ENCODE measurements at regions not wholly inside any gene's neighbourhood (a gene's known extent, or its start where the extent isn't known, plus 50 kb on each side); places are given as distances from the start of the nearest gene placed in this dataset.

GRCh38 chr3:81958972-81959640, 197.7 kb upstream of the GBE1 start:
- no peak overlapping the region for H3K4me3 Mint-ChIP-seq
- DNase-seq: no peak
- H3K27me3 Mint-ChIP-seq: no peaks in the 10 kb centered on the region
- no peaks in the 10 kb centered on the region for H3K9me3 Mint-ChIP-seq
- no peaks in the 10 kb centered on the region for H3K4me1 Mint-ChIP-seq
- no peak for ATAC-seq (ENCODE audit: low read depth)
- ChIA-PET POLR2A (no interaction called here), CTCF (no interaction called here)
- TF ChIP-seq, protein P1, sequence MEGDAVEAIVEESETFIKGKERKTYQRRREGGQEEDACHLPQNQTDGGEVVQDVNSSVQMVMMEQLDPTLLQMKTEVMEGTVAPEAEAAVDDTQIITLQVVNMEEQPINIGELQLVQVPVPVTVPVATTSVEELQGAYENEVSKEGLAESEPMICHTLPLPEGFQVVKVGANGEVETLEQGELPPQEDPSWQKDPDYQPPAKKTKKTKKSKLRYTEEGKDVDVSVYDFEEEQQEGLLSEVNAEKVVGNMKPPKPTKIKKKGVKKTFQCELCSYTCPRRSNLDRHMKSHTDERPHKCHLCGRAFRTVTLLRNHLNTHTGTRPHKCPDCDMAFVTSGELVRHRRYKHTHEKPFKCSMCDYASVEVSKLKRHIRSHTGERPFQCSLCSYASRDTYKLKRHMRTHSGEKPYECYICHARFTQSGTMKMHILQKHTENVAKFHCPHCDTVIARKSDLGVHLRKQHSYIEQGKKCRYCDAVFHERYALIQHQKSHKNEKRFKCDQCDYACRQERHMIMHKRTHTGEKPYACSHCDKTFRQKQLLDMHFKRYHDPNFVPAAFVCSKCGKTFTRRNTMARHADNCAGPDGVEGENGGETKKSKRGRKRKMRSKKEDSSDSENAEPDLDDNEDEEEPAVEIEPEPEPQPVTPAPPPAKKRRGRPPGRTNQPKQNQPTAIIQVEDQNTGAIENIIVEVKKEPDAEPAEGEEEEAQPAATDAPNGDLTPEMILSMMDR (IDR thresholded peaks at IDR 0.05): no peak
- H3K36me3 Mint-ChIP-seq (ENCODE audit: low read depth): no peaks in the 10 kb centered on the region
- no peak overlapping the region for H3K27ac Mint-ChIP-seq
- intact Hi-C loops (cut with micrococcal nuclease): no loop called here

GRCh38 chr3:81955878-81956277, 194.4 kb upstream of the GBE1 start:
- POLR2A ChIA-PET: no interaction called here
- H3K27ac Mint-ChIP-seq: no peak overlapping the region
- no peaks in the 10 kb centered on the region for H3K9me3 Mint-ChIP-seq
- H3K27me3 Mint-ChIP-seq: no peaks in the 10 kb centered on the region
- no peaks in the 10 kb centered on the region for H3K36me3 Mint-ChIP-seq (ENCODE audit: low read depth)
- intact Hi-C loops (cut with micrococcal nuclease): no loop called here
- no peak overlapping the region for H3K4me3 Mint-ChIP-seq
- DNase-seq (no peak), ATAC-seq (ENCODE audit: low read depth) (no peak)
- no peaks in the 10 kb centered on the region for H3K4me1 Mint-ChIP-seq
- TF ChIP-seq, protein P1 (IDR thresholded peaks at IDR 0.05): no peak
- CTCF ChIA-PET: no interaction called here

- Mint-ChIP-seq H3K27me3 (no peaks in the 10 kb centered on the region), H3K4me3 (no peak overlapping the region), H3K27ac (no peak overlapping the region), H3K4me1 (no peaks in the 10 kb centered on the region), H3K36me3 (ENCODE audit: low read depth) (no peaks in the 10 kb centered on the region), H3K9me3 (no peaks in the 10 kb centered on the region)
- CTCF ChIA-PET: no interaction called here
- POLR2A ChIA-PET: no interaction called here
- TF ChIP-seq, protein P1 (IDR thresholded peaks at IDR 0.05): no peak
- ATAC-seq (ENCODE audit: low read depth): no peak
- no peak for DNase-seq
- intact Hi-C loops (cut with micrococcal nuclease): no loop called here
Measured at GRCh38 chr3:81953111-81953510, 191.7 kb upstream of the GBE1 start.

DNA sequence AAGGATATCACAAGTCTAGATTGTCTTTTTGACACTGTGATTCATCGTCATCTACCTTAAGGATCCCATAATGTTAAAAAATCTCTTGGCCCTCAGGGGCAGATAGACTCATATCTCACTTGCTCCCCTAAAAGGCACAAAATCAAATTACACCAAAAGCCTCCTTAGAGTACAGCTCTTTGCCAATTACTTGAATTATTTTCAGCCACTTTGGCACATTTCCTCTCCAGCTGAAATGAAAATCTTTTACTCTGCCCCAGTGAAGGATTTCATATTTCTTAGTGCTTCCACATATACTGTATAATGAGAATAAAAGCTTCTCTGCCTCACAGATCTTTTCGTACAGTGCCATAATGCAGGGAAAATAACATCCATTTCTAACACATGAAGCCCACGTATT, 190.7 kb upstream of the GBE1 start:
- Mint-ChIP-seq H3K27ac (no peak overlapping the region), H3K9me3 (no peaks in the 10 kb centered on the region), H3K4me1 (no peaks in the 10 kb centered on the region), H3K27me3 (no peaks in the 10 kb centered on the region), H3K36me3 (ENCODE audit: low read depth) (no peaks in the 10 kb centered on the region), H3K4me3 (no peak overlapping the region)
- TF ChIP-seq, protein P1 (IDR thresholded peaks at IDR 0.05): no peak
- intact Hi-C loops (cut with micrococcal nuclease): no loop called here
- DNase-seq (no peak), ATAC-seq (ENCODE audit: low read depth) (no peak)
- ChIA-PET POLR2A (no interaction called here), CTCF (no interaction called here)

DNA sequence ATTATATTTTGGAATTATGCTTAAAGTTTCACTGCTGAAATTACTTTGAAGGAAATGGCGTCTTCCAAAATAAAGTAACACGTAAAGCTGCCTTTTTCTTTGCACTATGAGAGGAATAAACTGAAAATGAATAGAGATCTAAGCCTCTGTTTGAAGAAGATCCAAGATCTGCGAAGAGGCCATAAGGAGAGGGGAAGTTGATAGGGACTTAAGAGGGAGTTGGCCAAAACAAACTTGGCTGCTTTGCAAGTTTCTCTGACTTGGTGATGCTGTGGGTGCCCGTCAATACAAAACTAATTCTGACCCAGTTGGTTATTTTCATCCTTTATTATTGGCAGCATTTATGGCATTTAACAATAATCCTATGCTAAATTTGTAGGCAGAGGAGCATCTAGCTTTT, 190.2 kb upstream of the GBE1 start:
- Mint-ChIP-seq H3K27me3 (no peaks in the 10 kb centered on the region), H3K4me1 (no peaks in the 10 kb centered on the region), H3K4me3 (no peak overlapping the region), H3K9me3 (no peaks in the 10 kb centered on the region), H3K27ac (no peak overlapping the region), H3K36me3 (ENCODE audit: low read depth) (no peaks in the 10 kb centered on the region)
- DNase-seq (no peak), ATAC-seq (ENCODE audit: low read depth) (no peak)
- CTCF ChIA-PET: no interaction called here
- intact Hi-C loops (cut with micrococcal nuclease): no loop called here
- POLR2A ChIA-PET: no interaction called here
- TF ChIP-seq, protein P1 (IDR thresholded peaks at IDR 0.05): no peak

Measured in activated B cell treated with CpG ODN at 0.5 μM for 24 hours (primary cell).